Smooth muscle cell (in vitro differentiated cells): ENCODE measurements at regions not wholly inside any gene's neighbourhood (a gene's known extent, or its start where the extent isn't known, plus 50 kb on each side); places are given as distances from the start of the nearest gene placed in this dataset.

Source experiments
- DNase-seq: peaks from one replicate; lab custom pipeline; 2025; ENCODE audit not compliant: unreplicated experiment; lab: John Stamatoyannopoulos, UW
- H2AFZ ChIP-seq: fragments of 200-600 bp; sonication (generic); 2 replicates; pipeline ENCODE4 v1.6.0; 2016; ENCODE audit warnings: antibody characterized with exemption, low read depth, mild to moderate bottlenecking
- H3F3A ChIP-seq: fragments of 200-600 bp; sonication (generic); 2 replicates; pipeline ENCODE4 v1.6.0; 2017; ENCODE audit warnings: antibody characterized with exemption, low read depth
- H3K27ac ChIP-seq: fragments of 200-600 bp; sonication (generic); 2 replicates; pipeline ENCODE4 v1.5.1; 2016; ENCODE audit warnings: low read depth, mild to moderate bottlenecking
- H3K27me3 ChIP-seq: fragments of 200-600 bp; sonication (generic); 2 replicates; pipeline ENCODE4 v1.6.1; 2016; ENCODE audit warnings: low read depth, mild to moderate bottlenecking
- H3K36me3 ChIP-seq: fragments of 200-600 bp; sonication (generic); 2 replicates; pipeline ENCODE4 v1.5.1; 2016; ENCODE audit warnings: low read depth
- H3K4me1 ChIP-seq: fragments of 200-600 bp; sonication (generic); 2 replicates; pipeline ENCODE4 v1.5.1; 2016; ENCODE audit warnings: low read depth
- H3K4me2 ChIP-seq: fragments of 200-600 bp; sonication (generic); 2 replicates; pipeline ENCODE4 v1.6.0; 2016; ENCODE audit warnings: mild to moderate bottlenecking
- H3K4me3 ChIP-seq: fragments of 200-600 bp; sonication (generic); 2 replicates; pipeline ENCODE4 v1.5.1; 2016; ENCODE audit warnings: mild to moderate bottlenecking
- H3K79me2 ChIP-seq: fragments of 200-600 bp; sonication (generic); 2 replicates; pipeline ENCODE4 v1.6.0; 2016; ENCODE audit warnings: low read depth, mild to moderate bottlenecking
- H3K9ac ChIP-seq: fragments of 200-600 bp; sonication (generic); 2 replicates; pipeline ENCODE4 v1.6.0; 2016; ENCODE audit warnings: low read depth
- H3K9me3 ChIP-seq: fragments of 200-600 bp; sonication (generic); replicated peaks from 2 replicates; pipeline ENCODE4 v1.5.1; 2016; ENCODE audit warnings: low read depth
- H4K20me1 ChIP-seq: fragments of 200-600 bp; sonication (generic); 2 replicates; pipeline ENCODE4 v1.6.0; 2016; ENCODE audit warnings: low read depth
- CTCF ChIP-seq: fragments of 200-600 bp; sonication (generic); IDR thresholded peaks from 2 replicates; pipeline ENCODE4 v1.5.1; 2017; ENCODE audit warnings: borderline replicate concordance, mild to moderate bottlenecking, antibody characterized with exemption; ENCODE audit not compliant: insufficient read depth, poor library complexity, severe bottlenecking
- WGBS: methylation state at CpG from one replicate; pipeline ENCODE4 v1.1.7; 2016; ENCODE audit warnings: low lambda C conversion rate; 5-methylcytosine and 5-hydroxymethylcytosine counted together

- Histone ChIP-seq H3K27ac (no peak overlapping the region), H3K9me3 (no peaks in the 10 kb centered on the region), H2AFZ (no peak overlapping the region), H3K79me2 (no peaks in the 10 kb centered on the region), H3K9ac (no peak overlapping the region), H3K4me1 (no peaks in the 10 kb centered on the region), H4K20me1 (no peaks in the 10 kb centered on the region), H3K4me3 (no peak overlapping the region), H3K4me2 (no peak overlapping the region), H3F3A (no peaks in the 10 kb centered on the region), H3K36me3 (no peaks in the 10 kb centered on the region), H3K27me3 (no peaks in the 10 kb centered on the region)
- no peak for DNase-seq
- no peak for TF ChIP-seq CTCF
- WGBS = 72% methylated on average over 4 of the region's 4 CpGs
Observed at GRCh38 chr10:120685136-120685535, 166.0 kb upstream of the WDR11 start.

- H3K9ac ChIP-seq = no peak overlapping the region
- no peak overlapping the region for H3K4me2 ChIP-seq
- H3K36me3 ChIP-seq = no peaks in the 10 kb centered on the region
- DNase-seq = no peak
- no peaks in the 10 kb centered on the region for H3K79me2 ChIP-seq
- H3K4me1 ChIP-seq = no peaks in the 10 kb centered on the region
- H2AFZ ChIP-seq = no peak overlapping the region
- no peaks in the 10 kb centered on the region for H3K27me3 ChIP-seq
- TF ChIP-seq CTCF = no peak
- H3K4me3 ChIP-seq = no peak overlapping the region
- H3F3A ChIP-seq = no peaks in the 10 kb centered on the region
- WGBS = 85% methylated on average over 1 of the region's 1 CpG
- H3K9me3 ChIP-seq = no peaks in the 10 kb centered on the region
- H4K20me1 ChIP-seq = no peaks in the 10 kb centered on the region
- no peak overlapping the region for H3K27ac ChIP-seq
Observed at GRCh38 chr10:120688928-120689327, 162.2 kb upstream of the WDR11 start.

DNA sequence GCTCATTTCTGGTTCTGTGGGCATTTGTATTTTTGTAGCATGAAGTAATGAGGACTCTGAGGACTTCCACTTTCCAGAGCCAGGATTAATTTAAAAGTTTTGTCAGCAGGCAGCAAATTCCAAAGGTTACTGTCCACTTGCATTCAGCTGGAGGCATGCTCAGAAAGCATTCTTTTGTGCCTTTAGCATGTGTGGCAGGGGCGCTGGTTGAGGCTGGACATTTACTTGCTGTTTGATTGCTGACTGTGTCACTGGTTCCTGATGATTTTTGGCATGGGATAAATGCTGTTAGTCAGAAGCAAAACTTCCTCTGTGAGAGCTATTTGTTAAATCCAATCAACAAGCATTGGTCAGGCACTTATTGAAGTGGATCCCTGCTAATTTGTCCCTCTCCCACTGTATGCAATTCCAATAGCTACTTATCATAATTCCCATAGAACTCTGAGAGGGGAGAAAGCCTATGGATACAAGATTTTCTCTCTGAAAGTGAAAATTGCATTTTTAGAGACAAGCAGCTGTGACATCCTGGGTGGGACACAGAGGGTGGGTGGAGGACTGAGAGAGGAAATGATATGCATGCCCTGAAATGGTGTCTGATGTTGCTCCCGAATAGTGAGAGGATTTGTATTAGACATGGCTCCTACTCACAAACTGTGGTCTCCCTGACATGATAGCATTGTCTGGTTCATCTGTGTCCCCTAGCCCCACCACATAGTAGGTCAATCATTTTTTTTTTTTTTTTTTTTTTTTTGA lies 161.2 kb upstream of the WDR11 start:
- 93% methylated on average over 2 of the region's 2 CpGs for WGBS

More for the DNA sequence above, 161.2 kb upstream of the WDR11 start:
- Histone ChIP-seq H3K4me2 (no peak overlapping the region), H3K27me3 (no peaks in the 10 kb centered on the region), H3K36me3 (no peaks in the 10 kb centered on the region), H2AFZ (no peak overlapping the region), H3K4me1 (no peaks in the 10 kb centered on the region), H3K79me2 (no peaks in the 10 kb centered on the region), H3K4me3 (no peak overlapping the region), H3K9me3 (no peaks in the 10 kb centered on the region), H3K9ac (no peak overlapping the region), H3K27ac (no peak overlapping the region), H4K20me1 (no peaks in the 10 kb centered on the region), H3F3A (no peaks in the 10 kb centered on the region)
- no peak for DNase-seq
- TF ChIP-seq CTCF = no peak
